Stimulated activated CD4-positive, alpha-beta T cell treated with anti-CD3 and anti-CD28 coated beads, TNF-alpha, amount 100 ng/mL, for 24 hours (primary cell): ENCODE measurements at regions not wholly inside any gene's neighbourhood (a gene's known extent, or its start where the extent isn't known, plus 50 kb on each side); places are given as distances from the start of the nearest gene placed in this dataset.

Source experiments
- DNase-seq, 3 experiments: peaks; one replicate each; pipeline ENCODE4 v3.0.0-alpha.2; 2020; ENCODE audit warnings: low read depth in 3 of 3

DNA sequence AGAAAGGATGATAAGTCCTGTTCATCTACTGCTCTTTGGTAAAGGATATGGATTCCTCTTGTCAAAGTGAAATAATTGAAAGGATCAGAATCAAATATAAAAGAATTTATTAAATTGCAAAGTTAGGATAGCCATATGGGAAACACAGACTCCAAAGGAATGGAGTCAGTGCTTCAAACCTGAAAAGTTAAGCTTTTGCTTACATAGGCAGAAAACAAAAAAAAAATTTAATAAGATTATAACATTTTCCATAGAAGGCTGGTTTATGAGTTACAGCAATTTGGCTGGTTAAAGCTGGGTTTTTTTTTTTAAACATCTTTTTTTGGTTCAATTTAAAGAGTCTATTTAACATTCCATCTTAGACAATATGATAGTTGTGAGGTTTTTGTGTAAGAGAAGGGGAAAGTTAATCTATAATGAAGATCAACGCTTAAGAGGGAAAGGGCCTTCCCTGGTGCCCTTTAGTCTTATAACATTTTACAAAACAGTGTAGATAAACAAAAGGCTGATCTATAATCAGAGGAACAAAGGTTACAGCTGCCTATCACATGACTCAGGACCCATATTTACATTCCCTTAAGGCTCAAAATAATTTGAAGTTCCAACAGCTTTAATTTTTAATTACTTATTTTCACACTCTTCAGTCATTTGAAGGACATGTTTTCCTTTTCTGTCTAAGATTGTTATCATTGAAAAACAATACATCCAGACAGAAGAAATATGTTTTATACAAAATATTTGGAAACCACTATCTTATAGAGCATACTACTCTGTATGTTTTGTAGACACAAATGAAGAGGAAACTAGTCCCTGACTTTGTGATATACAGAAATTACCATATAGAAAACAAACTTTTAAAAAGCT is 234.3 kb upstream of the MBL2 start:
- DNase-seq: no peak

- DNase-seq: no peak
Measured at GRCh38 chr10:53005612-53006345, 233.2 kb upstream of the MBL2 start.

- DNase-seq: no peak
Measured at GRCh38 chr10:53003094-53003493, 230.5 kb upstream of the MBL2 start.

GRCh38 chr10:52999681-53000080 is 227.1 kb upstream of the MBL2 start:
- no peak for DNase-seq

- no peak for DNase-seq
Measured at GRCh38 chr10:52999258-52999657, 226.7 kb upstream of the MBL2 start.

GRCh38 chr10:52997007-52997406 is 224.4 kb upstream of the MBL2 start:
- no peak for DNase-seq

- DNase-seq: no peak
Measured at GRCh38 chr10:52994370-52994769, 221.8 kb upstream of the MBL2 start.

GRCh38 chr10:52993109-52993508 is 220.5 kb upstream of the MBL2 start:
- DNase-seq: no peak

- DNase-seq: no peak
Measured at GRCh38 chr10:52992567-52992966, 220.0 kb upstream of the MBL2 start.

- no peak for DNase-seq
Measured at GRCh38 chr10:52988923-52989322, 216.3 kb upstream of the MBL2 start.

GRCh38 chr10:52986125-52986524 is 213.5 kb upstream of the MBL2 start:
- DNase-seq: no peak

- DNase-seq: no peak
Measured at GRCh38 chr10:52984169-52984568, 211.6 kb upstream of the MBL2 start.

- no peak for DNase-seq
Measured at GRCh38 chr10:52979295-52979990, 206.9 kb upstream of the MBL2 start.

- no peak for DNase-seq
Measured at GRCh38 chr10:52977581-52977980, 205.0 kb upstream of the MBL2 start.

DNA sequence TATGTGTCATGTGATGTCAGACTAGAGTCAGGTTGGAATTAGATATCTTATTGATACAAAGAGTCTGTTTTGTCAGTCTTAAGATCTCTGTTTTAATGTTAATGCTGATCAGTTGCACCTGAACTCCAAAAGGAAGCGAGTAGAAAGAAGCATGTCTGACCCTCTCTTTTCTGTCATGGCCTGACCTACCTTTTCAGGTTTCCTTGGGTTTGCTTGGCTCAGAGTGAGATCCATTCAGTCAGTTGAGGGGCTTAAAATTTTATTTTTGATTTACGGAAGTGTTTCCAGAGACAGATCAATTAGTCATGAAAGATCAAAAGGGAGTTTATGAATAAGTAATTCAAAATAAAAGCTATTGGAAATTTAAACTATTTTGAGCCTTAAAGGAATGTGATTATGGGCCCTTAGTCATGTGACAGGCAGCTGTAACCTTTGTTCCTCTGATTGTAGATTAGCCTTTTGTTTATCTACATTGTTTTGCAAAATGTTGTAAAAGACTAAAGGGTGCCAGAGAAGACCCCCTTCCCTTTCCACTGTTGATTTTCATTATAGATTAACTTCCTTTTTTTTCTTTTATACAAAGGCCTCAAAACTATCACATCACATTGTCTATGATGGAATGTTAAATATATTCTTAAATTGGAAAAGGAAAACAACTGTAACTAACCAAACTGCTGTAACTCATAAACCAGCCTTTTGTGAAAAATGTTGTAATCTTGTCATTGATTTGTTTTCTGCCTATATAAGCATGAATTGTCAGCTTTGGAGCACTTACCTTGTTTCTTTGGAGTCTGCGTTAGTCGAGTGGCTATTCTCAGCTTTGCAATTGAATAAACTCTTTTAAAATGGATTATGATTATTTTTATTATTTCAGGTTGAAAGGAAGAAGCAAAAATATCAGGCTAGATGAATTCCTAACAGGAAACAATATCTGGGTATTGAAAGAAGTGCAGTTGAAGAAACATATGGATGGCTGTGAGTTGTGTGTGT is 195.5 kb upstream of the MBL2 start:
- DNase-seq: no peak

GRCh38 chr10:52966904-52967303 is 194.3 kb upstream of the MBL2 start:
- DNase-seq: no peak

GRCh38 chr10:52965938-52966401 is 193.4 kb upstream of the MBL2 start:
- no peak for DNase-seq

GRCh38 chr10:52965509-52965908 is 192.9 kb upstream of the MBL2 start:
- no peak for DNase-seq

- no peak for DNase-seq
Measured at GRCh38 chr10:52961323-52961722, 188.7 kb upstream of the MBL2 start.

DNA sequence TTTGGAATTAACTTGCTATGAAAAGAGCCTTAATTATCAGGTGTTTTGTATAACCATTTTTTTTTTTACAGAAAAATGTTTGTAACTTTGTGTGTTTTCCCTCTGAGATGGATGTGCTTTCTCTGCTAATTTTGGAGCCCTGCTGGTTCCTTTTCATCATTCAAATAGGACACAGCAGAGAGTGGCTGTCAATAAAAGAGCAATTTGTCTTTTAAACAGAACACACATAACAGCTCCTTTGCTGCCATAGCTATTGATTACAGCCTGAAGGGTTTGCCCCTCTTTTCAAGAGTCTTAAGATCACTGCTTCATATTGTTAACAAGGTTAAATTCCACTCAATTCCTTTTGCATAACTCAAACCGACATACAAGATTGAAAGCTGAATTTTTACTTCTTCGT is 187.2 kb upstream of the MBL2 start:
- no peak for DNase-seq

DNA sequence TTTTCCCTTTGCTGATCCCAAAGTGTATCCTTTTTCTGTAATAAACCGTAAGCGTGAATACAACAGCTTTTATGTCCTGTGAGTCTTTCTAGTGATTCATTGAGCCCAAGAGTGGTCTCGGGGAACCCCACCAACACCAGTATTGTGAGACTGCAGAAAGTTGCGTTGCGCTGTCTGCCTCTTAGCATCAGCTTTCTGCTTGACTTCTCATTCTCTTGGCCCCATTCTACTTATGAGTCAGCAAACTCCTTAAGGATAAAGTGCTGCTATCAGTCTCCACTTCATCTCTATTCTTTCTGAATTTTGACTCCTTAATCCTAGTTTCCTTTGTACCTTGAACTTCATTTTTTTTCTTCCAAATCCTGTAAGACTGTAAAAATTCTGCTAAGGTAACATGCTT is 184.3 kb upstream of the MBL2 start:
- DNase-seq: no peak
